ENCODE measurements at regions not wholly inside any gene's neighbourhood (a gene's known extent, or its start where the extent isn't known, plus 50 kb on each side); places are given as distances from the start of the nearest gene placed in this dataset.

DNA sequence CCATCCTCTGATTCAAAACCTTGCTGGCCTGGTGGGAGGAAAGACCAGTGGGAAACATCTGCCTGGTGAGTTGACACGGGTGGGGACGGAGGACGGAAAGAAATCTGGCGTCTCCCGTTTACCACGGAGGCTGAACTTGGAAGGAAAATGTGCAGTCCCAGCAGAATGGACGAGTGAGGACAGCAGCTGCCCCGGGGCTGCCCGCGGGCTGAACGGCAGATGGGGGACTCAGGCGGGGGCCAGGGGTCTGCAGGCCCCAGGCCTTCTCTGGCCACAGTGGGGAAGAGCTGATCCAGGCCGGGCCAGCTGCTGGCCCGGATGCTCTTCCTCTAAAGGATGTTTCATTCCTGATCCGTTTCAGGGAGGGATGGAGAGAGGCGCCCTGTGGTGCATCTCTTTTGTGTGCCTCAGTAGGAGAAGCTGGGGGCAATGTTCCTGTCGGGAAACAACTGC lies 147.5 kb upstream of the CHST15 start:
- no peak for DNase-seq
- Histone ChIP-seq H3F3A (ENCODE audit: low read length, unreplicated experiment) (no peaks in the 10 kb centered on the region), H4K20me1 (ENCODE audit: low read length) (no peaks in the 10 kb centered on the region), H3K27ac (ENCODE audit: low read length) (no peak overlapping the region), H3K4me3 (ENCODE audit: low read length) (no peak overlapping the region), H2AFZ (ENCODE audit: low read length) (no peak overlapping the region), H3K79me2 (ENCODE audit: low read length) (no peaks in the 10 kb centered on the region), H3K27me3 (ENCODE audit: low read length) (no peaks in the 10 kb centered on the region), H3K9me2 (replicated peaks; ENCODE audit: low read length) (no peaks in the 10 kb centered on the region), H3K4me2 (ENCODE audit: low read length) (no peak overlapping the region), H3K36me3 (ENCODE audit: low read depth, low read length) (no peaks in the 10 kb centered on the region), H3K4me1 (ENCODE audit: insufficient read depth, low read length) (no peaks in the 10 kb centered on the region), H3K9ac (ENCODE audit: low read length) (no peak overlapping the region), H3K9me3 (ENCODE audit: low read length) (no peaks in the 10 kb centered on the region)
- intact Hi-C loops (cut with micrococcal nuclease) = no loop called here
- BruUV-seq (replicated peaks) = no TSS peak
- ATAC-seq = no peak
- POLR2A ChIA-PET (ENCODE audit: unreplicated experiment) = no interaction called here
- TF ChIP-seq, protein P1, sequence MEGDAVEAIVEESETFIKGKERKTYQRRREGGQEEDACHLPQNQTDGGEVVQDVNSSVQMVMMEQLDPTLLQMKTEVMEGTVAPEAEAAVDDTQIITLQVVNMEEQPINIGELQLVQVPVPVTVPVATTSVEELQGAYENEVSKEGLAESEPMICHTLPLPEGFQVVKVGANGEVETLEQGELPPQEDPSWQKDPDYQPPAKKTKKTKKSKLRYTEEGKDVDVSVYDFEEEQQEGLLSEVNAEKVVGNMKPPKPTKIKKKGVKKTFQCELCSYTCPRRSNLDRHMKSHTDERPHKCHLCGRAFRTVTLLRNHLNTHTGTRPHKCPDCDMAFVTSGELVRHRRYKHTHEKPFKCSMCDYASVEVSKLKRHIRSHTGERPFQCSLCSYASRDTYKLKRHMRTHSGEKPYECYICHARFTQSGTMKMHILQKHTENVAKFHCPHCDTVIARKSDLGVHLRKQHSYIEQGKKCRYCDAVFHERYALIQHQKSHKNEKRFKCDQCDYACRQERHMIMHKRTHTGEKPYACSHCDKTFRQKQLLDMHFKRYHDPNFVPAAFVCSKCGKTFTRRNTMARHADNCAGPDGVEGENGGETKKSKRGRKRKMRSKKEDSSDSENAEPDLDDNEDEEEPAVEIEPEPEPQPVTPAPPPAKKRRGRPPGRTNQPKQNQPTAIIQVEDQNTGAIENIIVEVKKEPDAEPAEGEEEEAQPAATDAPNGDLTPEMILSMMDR (conservative IDR thresholded peaks at IDR 0.05; ENCODE audit: low read depth, low read length) = no peak
- TF ChIP-seq EZH2phosphoT487 (IDR thresholded peaks at IDR 0.05; ENCODE audit: borderline replicate concordance, low read length) (no peak), EZH2 (IDR thresholded peaks at IDR 0.05; ENCODE audit: low read length, unreplicated experiment) (no peak)
- CTCF ChIA-PET = no interaction called here

DNA sequence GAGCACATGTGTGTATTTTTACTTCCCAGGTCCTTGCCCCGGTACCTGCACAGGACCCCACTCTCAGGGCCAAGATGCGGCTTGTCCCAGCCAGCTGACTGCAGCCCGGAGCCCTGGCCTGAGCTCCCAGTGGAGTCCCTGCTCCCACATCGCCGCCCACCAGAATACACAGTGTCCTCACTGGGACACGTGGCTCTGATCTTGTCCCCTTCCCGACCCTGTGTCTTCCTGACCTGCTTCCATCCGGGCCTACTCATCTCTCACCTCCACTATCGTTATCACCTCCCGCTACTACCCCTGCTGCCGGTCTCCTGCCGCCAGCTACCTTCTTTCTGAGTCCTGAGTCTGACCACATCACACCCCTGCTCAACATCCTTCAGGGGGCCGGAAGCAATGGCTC lies 146.3 kb upstream of the CHST15 start:
- CTCF ChIA-PET = no interaction called here

DNA sequence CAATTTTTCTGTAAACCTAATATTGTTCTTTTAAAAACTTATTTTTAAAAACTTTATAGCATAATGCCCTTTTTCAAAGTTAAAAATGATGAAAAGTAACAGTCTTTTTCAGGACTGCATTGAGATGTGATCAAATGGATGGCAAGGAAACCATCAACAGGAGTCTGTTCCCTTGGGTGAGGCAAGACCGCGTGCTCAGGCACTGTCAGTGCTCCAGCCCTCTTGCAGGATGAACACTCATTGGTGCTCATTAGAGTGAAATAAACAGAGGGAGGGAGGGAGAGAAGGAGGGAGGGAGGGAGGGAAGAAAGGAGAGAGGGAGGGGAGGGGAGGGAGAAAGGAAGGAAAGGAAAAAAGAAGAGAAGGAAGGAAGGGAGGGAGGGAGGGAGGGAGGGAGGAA lies 145.7 kb upstream of the CHST15 start:
- DNase-seq = no peak
- Histone ChIP-seq H3K27ac (ENCODE audit: low read length) (no peak overlapping the region), H3K9me3 (ENCODE audit: low read length) (no peaks in the 10 kb centered on the region), H3K4me3 (ENCODE audit: low read length) (no peak overlapping the region), H3K9ac (ENCODE audit: low read length) (no peak overlapping the region), H3K9me2 (replicated peaks; ENCODE audit: low read length) (no peaks in the 10 kb centered on the region), H3K79me2 (ENCODE audit: low read length) (no peaks in the 10 kb centered on the region), H3K36me3 (ENCODE audit: low read depth, low read length) (no peaks in the 10 kb centered on the region), H3K27me3 (ENCODE audit: low read length) (no peaks in the 10 kb centered on the region), H3F3A (ENCODE audit: low read length, unreplicated experiment) (no peaks in the 10 kb centered on the region), H3K4me2 (ENCODE audit: low read length) (no peak overlapping the region), H2AFZ (ENCODE audit: low read length) (no peak overlapping the region), H3K4me1 (ENCODE audit: insufficient read depth, low read length) (no peaks in the 10 kb centered on the region), H4K20me1 (ENCODE audit: low read length) (no peaks in the 10 kb centered on the region)
- TF ChIP-seq, protein P1 (conservative IDR thresholded peaks at IDR 0.05; ENCODE audit: low read depth, low read length) = no peak
- ChIA-PET CTCF (no interaction called here), POLR2A (ENCODE audit: unreplicated experiment) (no interaction called here)
- intact Hi-C loops (cut with micrococcal nuclease) = no loop called here
- no peak for ATAC-seq
- no TSS peak for BruUV-seq (replicated peaks)

More for the DNA sequence above, 146.3 kb upstream of the CHST15 start:
- Histone ChIP-seq H3K9me3 (ENCODE audit: low read length) (no peaks in the 10 kb centered on the region), H3K9ac (ENCODE audit: low read length) (no peak overlapping the region), H2AFZ (ENCODE audit: low read length) (no peak overlapping the region), H3K36me3 (ENCODE audit: low read depth, low read length) (no peaks in the 10 kb centered on the region), H3K27me3 (ENCODE audit: low read length) (no peaks in the 10 kb centered on the region), H3K4me2 (ENCODE audit: low read length) (no peak overlapping the region), H3K79me2 (ENCODE audit: low read length) (no peaks in the 10 kb centered on the region), H3K4me3 (ENCODE audit: low read length) (no peak overlapping the region), H4K20me1 (ENCODE audit: low read length) (no peaks in the 10 kb centered on the region), H3K9me2 (replicated peaks; ENCODE audit: low read length) (no peaks in the 10 kb centered on the region), H3F3A (ENCODE audit: low read length, unreplicated experiment) (no peaks in the 10 kb centered on the region), H3K4me1 (ENCODE audit: insufficient read depth, low read length) (no peaks in the 10 kb centered on the region), H3K27ac (ENCODE audit: low read length) (no peak overlapping the region)
- intact Hi-C loops (cut with micrococcal nuclease) = no loop called here
- DNase-seq = no peak
- POLR2A ChIA-PET (ENCODE audit: unreplicated experiment) = no interaction called here
- TF ChIP-seq EZH2 (IDR thresholded peaks at IDR 0.05; ENCODE audit: low read length, unreplicated experiment) (no peak), EZH2phosphoT487 (IDR thresholded peaks at IDR 0.05; ENCODE audit: borderline replicate concordance, low read length) (no peak)
- TF ChIP-seq, protein P1 (conservative IDR thresholded peaks at IDR 0.05; ENCODE audit: low read depth, low read length) = no peak
- no TSS peak for BruUV-seq (replicated peaks)
- no peak for ATAC-seq
